Activated CD4-positive, alpha-beta T cell treated with anti-CD3 and anti-CD28 coated beads for 1 hour (primary cell): ENCODE measurements at regions not wholly inside any gene's neighbourhood (a gene's known extent, or its start where the extent isn't known, plus 50 kb on each side); places are given as distances from the start of the nearest gene placed in this dataset.
"Not testable (repeated sequence)": the region's sequence is repeated elsewhere in the genome, so short reads cannot be mapped to it uniquely, and the experiment has no call there.

ENCODE experiments used
- DNase-seq: peaks from one replicate; pipeline ENCODE4 v3.0.0-alpha.2; 2020

DNA sequence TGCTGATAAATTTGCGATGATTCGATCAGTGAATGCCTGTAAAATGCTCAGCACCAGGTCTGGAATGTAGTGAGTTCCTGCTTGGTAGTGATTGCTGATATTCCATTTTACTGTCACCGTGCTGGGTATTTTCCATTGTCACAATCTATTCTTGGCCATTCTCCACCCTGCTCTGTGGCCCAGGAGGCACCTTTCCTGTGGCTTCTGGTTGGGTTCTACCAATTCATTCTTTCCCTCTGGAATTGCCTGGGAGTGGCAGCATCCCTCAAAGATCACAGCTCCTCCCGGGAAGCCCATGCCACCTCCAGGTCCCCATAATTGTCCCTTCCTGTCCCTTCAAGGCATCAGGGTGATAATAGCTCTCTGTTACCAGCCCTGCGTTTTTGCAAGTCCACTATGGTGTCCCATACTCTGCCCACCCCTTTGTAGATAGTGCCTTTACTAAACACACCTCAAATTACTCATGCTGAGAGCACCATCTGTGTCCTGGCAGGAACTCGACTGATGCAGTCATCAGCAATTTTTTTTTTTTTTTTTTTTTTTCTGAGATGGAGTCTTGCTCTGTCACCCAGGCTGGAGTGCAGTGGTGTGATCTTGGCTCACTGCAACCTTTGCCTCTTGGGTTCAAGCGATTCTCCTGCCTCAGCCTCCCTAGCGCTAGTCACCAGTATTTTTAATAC is 177.8 kb upstream of the PROK2 start:
- no peak for DNase-seq

DNA sequence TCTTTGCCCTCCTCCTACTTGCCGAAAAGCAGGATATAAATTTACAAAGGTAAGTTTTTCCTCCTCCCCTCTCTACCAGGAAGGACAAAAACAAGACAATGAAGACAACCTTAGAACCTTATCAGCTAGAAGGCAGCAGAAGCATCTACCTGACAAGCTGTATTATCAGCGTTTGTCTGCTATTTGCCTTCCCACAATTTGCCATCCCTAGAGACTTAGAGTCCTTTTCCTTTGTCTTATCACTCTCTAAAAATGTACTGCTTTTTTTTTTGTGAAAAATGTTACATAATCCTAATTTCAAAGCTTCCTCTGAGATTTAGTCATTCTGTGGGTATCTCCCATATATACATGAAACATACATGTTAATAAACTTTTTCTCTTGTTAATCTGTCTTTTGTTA is 176.9 kb upstream of the PROK2 start:
- no peak for DNase-seq

DNA sequence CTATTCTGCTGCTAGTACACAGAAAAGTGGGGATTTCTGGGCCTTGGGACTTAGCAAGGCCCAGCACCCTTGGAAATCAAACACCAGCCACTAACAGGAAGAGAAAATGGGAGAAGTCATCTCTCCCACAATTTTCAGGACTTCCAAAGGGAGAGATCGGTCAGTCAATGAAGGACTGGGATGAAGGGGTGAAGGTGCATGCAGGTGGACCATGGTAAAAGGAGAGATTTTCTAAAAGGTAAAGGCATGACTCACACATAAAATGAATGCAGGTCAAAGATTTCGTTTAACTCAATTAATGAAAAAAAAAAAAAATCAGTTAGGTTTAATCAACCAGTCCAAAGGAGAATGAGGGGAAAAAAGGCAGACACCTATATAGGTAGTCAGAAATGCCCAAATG is 176.4 kb upstream of the PROK2 start:
- no peak for DNase-seq

DNA sequence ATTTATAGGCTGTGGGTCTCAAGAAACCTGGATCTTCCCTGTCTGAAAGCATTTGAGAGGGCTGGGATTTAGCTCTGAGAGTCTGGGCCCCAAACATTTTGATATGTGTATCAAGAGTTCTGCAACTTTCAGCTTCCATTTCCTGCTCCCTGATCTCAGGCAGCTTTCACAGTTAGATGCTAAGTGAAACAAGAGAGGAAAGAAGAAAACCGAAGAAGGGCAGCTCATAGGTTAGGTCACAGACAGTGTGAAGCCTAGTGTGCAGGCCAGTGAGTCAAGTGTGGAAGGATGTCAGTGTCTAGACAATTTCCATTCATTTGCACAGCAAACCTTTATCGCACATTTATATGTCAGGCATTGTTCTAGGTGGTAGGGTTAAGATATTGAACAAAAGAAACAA is 173.6 kb upstream of the PROK2 start:
- no peak for DNase-seq

DNA sequence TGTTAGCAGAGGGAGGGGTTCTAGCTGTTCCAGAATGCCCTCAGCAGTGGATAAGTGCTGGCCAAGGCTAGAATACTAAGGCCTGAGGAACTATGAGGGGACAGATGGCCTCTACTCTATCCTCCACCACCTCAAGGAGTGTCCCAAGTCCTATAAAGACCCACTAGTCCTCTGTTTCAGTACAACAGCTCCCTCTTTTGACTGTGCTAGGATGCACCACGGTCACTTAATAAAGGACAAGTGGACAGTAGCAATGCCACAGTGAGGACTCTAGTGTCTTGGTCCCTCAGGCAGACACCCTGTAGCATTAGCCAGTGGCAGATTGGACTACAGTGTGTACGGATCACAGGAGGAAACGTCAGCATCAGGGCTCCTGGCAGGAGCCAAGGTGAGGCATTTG is 171.8 kb upstream of the PROK2 start:
- no peak for DNase-seq

DNA sequence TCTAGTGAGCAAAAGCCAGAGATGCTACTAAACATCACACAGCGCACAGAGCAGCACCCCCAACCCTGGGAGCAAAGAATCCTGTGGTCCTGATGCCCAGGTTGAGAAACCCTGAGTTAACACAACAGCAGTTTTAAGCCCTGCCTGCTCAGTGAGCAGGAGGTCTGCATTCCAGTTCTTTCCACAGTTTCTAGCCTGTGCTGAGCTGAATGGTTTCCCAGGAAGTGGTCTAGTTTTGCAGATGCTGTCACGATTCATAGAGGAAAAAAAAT is 171.1 kb upstream of the PROK2 start:
- no peak for DNase-seq

DNA sequence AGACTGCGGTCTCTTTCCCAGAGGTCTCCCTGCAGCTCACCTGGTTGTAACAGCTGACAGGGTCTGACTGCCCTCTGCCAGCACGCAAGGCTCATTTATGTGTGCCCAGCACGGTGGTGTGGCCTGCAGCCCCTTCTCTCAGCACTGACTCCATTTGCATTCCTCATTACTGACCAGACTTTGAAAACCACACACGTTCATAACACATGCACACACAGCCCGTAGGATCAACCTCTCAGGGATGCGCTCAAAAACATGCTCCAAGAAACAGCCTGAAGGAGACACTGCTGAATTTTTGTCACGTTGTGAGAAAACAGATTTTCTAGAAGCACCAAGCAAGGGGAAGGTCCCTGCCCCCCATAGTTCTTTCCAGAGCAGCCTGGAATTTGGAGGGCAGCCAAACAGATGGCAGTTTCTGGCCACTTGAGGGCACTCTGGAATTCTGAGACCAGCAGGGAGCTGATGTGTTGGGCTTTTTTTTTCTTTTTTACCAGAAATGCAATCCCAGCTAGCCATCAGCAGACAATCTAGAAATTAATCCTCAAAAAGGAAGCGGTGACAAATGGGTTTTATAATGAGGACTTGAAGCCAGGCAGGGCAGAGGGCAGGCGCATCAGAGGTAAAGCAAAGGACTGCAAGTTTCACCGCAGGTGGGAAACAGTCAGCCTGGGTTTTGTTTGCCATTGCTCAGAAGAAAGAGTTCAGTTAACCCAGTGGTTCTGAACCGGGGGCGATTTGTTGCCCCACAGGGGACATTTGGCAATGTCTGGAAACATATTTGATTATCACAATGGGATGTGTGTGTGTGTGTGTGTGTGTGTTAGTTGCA is 170.5 kb upstream of the PROK2 start:
- no peak for DNase-seq

DNA sequence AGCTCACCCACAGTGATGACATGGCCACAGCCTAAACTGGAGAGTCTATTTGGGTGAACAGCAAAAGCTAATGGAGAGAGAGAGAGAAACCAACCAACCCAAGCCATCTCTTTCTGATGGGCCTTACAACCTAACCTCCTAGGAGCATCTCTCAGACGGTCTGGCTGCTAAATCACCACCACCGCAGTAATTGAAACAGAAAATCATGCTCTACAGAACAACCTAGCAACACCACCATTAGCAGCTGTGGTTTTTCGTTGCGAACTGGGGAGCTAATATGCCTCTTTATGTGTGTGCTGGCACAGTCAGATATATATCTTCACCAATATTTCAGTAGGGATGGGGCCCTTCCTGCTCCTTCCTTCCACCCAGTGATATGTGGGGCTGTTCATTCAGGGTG is 166.9 kb upstream of the PROK2 start:
- DNase-seq: no peak

DNA sequence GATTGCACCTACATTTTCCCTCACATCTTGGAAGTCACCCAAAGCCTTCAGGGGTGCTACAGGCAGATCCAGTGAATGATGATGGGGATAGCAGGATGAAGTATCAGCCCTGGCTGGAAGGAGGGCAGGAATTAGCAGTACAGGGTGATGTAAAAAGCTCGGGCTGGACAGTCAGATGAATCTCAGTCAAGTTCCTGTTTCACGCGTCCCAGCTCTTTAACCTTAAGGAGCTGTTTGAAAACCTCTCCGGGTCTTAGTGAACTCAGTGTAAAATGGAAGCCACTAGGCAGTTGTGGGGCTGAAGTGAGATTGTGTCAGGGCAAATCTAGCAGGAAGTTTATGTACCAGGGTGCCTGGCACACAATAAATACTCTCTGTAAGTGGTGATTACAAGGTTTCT is 166.4 kb upstream of the PROK2 start:
- no peak for DNase-seq

DNA sequence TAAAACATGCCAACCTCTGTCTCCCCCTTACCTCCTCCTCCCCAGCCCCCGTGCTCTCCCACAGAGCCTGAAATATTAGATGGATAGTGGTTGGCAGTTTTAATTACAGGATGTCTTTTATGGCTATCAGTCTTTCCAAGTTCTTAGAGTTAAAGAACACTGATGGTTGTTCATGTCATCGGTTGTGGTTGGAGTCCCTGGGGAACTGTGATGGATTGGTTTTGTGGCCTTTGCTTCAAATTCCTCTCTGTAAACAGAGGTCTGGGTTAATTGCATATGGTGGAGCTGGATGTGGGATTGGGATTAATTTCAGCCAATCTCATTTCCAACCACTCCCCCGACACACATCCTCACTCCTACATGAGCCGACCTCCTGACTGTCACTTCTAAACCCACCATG is 164.5 kb upstream of the PROK2 start:
- no peak for DNase-seq

DNA sequence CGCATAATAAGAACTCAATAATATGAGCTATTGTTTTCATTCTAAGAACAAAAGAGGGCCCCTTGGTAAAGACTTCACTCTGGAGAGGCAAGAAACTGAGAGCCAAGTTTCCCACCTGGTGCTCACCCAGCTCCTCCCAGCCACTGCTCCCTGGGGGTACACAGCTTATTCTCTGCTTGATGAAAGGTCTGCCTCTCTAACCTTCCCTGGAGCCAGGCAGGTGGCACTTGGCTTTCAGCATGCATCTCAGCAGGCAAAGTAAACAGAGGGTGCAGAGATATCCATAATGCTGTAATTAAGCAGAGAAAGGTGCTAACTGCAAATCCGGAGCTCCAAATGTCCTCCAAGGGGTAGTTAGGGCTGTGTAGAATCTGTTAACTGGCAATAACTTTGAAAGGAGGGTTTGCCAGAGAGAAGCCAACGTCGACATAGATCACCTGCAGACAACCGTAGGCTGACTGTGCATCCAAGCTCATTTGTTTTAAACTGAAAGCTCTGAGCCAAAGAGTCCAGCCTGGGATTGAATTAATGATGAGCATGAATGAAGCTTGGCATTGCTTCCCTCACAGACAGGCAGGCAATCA is 159.6 kb upstream of the PROK2 start:
- DNase-seq: no peak

DNA sequence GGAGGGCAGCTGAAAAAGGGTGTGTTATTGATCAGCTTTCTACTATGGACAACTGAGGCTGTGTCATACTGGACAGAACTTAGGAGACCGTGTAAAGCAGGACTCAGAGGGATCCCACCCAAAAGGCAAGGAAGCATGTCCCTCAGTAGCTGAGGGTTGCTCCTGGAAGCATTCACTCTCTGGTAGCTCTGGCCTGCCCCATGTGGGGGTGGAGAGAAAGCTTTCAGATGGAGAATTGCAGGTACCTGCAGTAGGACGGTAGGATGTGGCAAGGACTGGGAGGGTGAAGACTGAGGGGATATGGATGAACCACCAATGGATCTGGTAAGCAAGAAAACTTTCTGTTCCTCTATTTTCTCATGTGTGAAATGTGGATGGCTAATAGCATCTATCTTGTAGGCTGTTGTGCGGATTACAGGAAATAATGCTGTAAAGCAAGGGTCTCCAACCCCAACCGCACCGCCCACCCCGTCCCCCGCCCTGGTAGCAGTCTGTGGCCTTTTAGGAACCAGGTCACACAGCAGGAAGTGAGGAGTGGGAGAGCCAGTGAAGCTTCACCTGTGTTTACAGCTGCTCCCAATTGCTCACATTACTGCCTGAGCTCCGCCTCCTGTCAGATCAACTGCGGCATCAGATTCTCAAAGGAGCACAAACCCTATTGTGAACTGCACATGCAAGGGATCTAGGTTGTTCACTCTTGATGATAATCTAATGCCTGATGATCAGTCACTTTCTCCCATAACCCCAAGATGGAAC is 157.7 kb upstream of the PROK2 start:
- no peak for DNase-seq

DNA sequence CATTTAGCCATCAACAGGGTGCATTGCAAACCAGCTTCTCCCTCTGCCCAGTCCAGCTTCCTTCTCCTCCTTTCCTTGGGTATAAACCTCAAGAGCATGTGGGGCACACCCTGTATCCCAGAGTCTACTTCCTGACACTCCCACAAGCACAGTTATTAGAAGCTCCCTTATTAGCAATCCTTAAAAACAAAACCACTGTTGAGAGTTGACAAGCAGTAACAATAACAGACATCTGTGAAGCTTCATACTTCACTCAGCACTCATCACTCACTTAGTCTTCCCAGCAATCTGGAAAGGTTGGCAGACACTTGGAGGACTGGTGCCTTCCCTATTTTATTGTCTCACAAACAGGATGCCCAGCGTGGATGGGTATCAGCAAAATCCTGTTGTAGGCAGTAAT is 155.5 kb upstream of the PROK2 start:
- DNase-seq: no peak

DNA sequence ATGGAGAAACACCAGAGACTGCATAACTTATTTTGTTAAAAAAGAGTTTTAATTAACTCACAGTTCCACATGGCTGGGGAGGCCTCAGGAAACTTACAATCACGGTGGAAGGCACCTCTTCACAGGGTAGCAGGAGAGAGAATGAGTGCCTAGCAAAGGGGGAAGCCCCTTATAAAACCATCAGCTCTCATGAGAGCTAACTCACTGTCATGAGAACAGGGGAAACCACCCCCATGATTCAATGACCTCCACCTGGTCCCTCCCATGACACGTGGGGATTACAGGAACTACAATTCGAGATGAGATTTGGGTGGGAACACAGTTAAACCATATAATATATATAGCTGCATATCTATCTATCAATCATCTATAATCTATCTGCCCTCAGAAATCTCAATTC is 153.1 kb upstream of the PROK2 start:
- DNase-seq: not testable (repeated sequence)

DNA sequence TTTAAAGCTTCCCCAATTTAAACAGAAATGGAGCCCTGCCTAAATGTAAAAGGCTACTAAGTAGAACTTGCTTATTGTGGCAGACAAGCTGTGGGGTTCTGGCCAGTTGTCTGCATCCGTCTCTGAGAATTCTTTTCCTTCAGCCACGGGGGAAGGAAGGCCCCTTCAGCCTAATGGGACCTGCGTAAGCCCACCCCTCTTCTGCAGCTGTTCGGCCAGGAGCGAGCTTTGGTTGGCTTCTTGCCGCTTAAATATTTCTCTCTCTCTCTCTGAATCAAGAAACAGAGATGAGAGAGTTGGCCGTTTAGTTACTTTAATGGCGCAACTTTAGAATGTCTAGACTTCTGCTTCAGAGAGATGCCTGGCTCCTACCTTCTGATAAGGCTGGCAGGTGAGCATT is 151.7 kb upstream of the PROK2 start:
- DNase-seq: no peak

DNA sequence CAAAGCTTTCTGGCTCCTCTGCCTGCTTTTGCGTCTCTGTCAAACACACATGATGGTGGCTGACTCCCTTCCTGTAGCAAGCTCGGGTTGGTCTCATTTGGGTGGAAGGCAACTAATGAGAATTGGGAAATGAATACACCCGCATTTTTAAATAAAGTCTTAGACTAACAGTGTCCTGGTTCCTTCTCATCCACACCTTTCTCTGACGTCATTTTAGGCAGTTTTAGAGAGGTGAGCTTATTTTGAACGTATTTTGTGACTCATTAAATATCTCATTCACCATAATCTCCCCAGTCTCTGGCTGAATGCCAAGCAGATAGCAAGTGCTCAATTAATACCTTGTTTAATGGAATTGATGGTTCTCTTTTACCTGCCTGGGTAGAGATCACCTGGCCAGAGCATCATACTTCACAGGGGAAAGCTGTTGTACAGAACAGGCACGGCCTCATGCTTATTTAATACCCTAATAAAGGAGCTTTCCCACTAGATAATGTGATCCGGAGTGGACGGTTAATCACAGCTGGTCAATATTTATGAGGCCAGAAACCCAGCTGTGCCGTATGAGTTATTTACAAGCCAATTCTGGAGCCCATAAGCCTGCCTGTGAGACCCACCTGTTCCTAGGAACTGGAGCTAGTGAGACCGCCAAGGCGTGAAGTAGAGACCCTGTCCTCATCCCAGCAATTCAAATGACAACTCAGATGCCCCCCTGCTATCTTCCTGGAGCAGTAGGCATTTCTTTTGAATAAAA is 149.7 kb upstream of the PROK2 start:
- DNase-seq: no peak

DNA sequence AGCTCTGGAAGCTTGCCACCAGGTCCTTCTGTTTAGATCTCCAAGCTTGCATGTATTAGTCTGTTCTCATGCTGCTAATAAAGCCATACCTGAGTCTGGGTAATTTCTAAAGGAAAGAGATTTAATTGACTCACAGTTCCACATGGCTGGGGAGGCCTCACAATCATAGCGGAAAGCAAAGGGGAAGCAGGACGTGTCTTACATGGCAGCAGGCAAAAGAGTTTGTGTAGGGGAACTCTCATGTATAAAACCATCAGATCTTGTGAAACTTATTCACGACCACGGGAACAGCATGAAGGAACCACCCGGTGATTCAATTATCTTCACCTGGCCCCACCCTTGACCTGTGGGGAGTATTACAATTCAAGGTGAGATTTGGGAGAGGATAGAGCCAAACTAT is 147.0 kb upstream of the PROK2 start:
- DNase-seq: no peak

DNA sequence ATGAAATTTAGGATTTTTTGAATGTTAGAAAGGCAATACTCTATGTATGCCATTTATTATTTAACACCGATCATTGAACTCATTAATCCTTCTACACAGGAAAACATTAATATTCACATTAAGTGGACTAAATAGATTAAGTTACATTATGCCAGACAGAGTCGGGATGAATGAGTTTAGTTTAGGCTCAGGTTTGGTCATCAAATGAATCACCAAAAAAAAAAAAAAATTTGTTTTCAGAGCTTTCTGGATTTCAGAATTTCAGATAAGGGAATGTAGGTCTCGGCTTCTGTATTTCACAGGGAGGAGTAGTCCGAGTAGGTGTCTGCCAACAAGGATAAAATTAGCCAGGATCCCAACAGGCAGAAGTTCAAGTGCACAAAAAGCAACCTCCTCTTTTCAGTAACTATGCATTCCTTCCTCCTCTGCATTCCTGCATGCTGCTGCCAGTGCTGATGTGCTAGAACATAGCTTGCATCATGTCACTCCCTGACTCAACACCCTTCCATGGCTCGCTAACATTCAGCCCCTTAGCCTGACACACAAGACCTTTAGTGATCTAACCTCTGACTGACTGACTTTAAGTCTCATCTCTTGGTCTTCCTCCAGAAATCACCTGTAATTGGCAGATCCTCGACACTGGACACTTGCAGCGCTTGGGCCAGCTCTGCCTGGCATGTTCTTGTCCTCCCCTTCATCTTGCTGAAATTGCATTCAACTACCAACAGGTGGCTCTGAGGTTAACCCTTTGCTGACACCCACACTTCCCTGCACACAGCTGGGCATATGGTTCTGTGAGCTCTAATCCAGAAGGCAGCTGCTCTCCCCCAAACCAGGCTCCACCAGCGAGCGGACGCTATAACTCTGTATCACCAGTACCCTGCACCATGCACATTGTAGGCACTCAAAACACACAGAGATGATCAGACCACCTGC is 145.4 kb upstream of the PROK2 start:
- DNase-seq: no peak

DNA sequence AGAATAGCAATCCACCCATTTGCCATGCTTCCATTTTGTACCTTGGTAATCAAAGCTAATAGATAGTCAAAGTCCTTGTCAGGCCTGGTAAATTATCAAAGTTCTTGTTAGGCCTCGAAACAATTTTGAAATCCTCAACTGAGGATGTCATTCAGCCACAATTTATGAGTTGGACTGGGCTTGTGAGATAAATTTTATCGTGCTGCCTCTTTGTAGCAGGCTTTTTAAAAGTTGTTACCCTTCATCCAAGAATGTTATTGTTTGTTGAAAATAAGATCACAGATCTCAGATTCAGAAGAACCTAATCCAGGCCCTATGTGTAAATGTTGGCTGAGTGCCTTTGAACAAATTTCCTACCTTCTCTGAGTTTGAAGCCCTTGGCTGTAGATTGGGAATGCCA is 143.3 kb upstream of the PROK2 start:
- no peak for DNase-seq

DNA sequence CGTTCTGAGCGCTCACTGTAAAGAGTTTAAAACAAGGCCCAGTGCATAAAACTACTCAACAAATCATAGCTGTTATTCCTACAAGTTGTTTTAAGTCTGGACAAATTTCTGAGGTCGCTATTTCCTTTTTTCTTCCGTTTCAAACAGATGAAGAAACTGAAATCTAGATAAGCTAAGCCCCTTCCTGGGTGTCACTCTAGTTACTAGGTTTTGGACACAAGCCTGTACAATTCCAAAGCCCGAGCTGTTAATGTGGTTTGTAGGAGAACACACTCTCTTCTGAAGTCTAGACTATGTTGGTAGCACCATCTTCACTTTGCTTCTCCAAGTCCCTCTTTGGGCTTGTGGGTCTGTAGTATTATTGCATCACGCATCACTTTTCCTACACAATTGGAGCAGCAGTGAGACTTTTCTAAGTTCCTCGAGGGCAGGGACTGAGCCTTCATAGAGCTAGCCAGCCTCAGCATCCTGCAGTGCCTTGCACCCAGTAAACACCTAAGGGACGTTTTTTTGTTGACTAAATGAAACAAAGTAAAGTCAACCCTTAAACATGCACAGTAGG is 142.6 kb upstream of the PROK2 start:
- DNase-seq: no peak

DNA sequence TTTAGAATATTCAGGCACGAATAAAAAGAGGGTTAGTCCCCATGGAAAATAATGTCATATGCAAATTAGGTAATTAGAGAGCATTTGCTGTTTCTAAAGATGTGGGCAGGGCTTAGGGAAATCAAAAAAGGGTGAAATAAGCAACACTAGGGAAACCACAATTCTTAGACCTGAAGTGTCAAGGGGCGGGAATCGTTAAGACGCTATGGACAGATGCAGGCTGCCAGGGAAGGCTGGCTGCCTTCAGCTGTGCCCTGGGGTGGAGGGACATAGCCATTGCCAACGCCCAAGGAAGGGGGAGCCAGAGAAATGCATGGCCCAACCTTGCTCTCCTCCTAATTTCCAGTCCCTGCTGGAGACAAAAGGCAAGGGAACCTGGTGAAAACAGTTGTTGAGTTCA is 141.7 kb upstream of the PROK2 start:
- no peak for DNase-seq

DNA sequence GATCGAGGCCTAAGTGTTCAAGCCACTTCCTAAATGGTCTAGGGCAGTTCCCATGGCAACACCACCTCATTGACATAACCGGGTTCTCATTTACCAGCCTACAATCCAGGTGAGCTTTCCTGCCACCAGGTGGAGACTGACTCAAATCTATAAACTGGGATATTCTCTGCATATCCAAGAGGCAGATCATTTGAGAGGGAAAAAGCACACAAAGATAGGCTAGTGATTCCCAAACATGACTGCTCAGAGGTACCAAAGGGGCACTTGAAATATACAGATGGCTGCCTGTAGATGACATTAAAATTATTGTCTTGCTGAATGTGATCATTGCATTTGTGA is 141.3 kb upstream of the PROK2 start:
- DNase-seq: no peak
